NCI-H1417 (cell line): ENCODE measurements at regions not wholly inside any gene's neighbourhood (a gene's known extent, or its start where the extent isn't known, plus 50 kb on each side); places are given as distances from the start of the nearest gene placed in this dataset.
A peak's percentile ranks its signal among the peaks of the same experiment; 100 is the strongest.

Experiments used
- DNase-seq, 3 experiments: peaks; one replicate each; lab custom pipeline; 2025; lab: John Stamatoyannopoulos, UW

GRCh38 chr13:74966814-74967424 is 515.0 kb downstream of the TBC1D4 start:
- peak; percentile 27 to 94 (median 70) for DNase-seq

- peak in 2 of 3 experiments; percentile 20 to 78 for DNase-seq
Measured at GRCh38 chr13:74966275-74966674, 515.7 kb downstream of the TBC1D4 start.

- DNase-seq, result no peak
Measured at GRCh38 chr13:74945637-74946036, 536.3 kb downstream of the TBC1D4 start.

GRCh38 chr13:74931698-74932433 is 550.1 kb downstream of the TBC1D4 start:
- DNase-seq, result no peak

- peak in 1 of 3 experiments; percentile 28 for DNase-seq
Measured at GRCh38 chr13:74930402-74931165, 551.4 kb downstream of the TBC1D4 start.

- DNase-seq, result no peak
Measured at GRCh38 chr13:74929436-74929835, 552.5 kb downstream of the TBC1D4 start.

GRCh38 chr13:74927823-74928222 is 554.1 kb downstream of the TBC1D4 start:
- DNase-seq, result no peak

- DNase-seq, result no peak
Measured at GRCh38 chr13:74922963-74923362, 559.0 kb downstream of the TBC1D4 start.

- DNase-seq, result no peak
Measured at GRCh38 chr13:74921326-74921725, 560.6 kb downstream of the TBC1D4 start.

- no peak for DNase-seq
Measured at GRCh38 chr13:74920920-74921319, 561.0 kb downstream of the TBC1D4 start.

- DNase-seq, result no peak
Measured at GRCh38 chr13:74920361-74920760, 561.6 kb downstream of the TBC1D4 start.

GRCh38 chr13:74919914-74920313 is 562.1 kb downstream of the TBC1D4 start:
- peak in 2 of 3 experiments; percentile 24 to 54 for DNase-seq

GRCh38 chr13:74912898-74913297 is 569.1 kb downstream of the TBC1D4 start:
- DNase-seq, result no peak

GRCh38 chr13:74910415-74910814 is 571.6 kb downstream of the TBC1D4 start:
- no peak for DNase-seq

GRCh38 chr13:74907788-74908187 is 574.2 kb downstream of the TBC1D4 start:
- DNase-seq, result peak in 2 of 3 experiments; percentile 15 to 28

GRCh38 chr13:74904556-74904955 is 577.4 kb downstream of the TBC1D4 start:
- no peak for DNase-seq

GRCh38 chr13:74895042-74895796 is 586.8 kb downstream of the TBC1D4 start:
- no peak for DNase-seq

- no peak for DNase-seq
Measured at GRCh38 chr13:74892096-74892495, 589.9 kb downstream of the TBC1D4 start.

- DNase-seq, result peak in 1 of 3 experiments; percentile 65
Measured at GRCh38 chr13:74891610-74892009, 590.4 kb downstream of the TBC1D4 start.

- DNase-seq, result peak in 1 of 3 experiments; percentile 20
Measured at GRCh38 chr13:74889321-74889720, 592.6 kb downstream of the TBC1D4 start.

- no peak for DNase-seq
Measured at GRCh38 chr13:74886502-74886901, 595.5 kb downstream of the TBC1D4 start.

GRCh38 chr13:74883834-74884233 is 598.1 kb downstream of the TBC1D4 start:
- DNase-seq, result no peak
